ENCODE measurements at regions not wholly inside any gene's neighbourhood (a gene's known extent, or its start where the extent isn't known, plus 50 kb on each side); places are given as distances from the start of the nearest gene placed in this dataset.
"Not testable (repeated sequence)": the region's sequence is repeated elsewhere in the genome, so short reads cannot be mapped to it uniquely, and the experiment has no call there.

GRCh38 chr15:66997212-66997611 lies 68.2 kb upstream of the SMAD3 start (continued):
- no peak for TF ChIP-seq HDGF (IDR thresholded peaks at IDR 0.05)
- TF ChIP-seq, protein P1, sequence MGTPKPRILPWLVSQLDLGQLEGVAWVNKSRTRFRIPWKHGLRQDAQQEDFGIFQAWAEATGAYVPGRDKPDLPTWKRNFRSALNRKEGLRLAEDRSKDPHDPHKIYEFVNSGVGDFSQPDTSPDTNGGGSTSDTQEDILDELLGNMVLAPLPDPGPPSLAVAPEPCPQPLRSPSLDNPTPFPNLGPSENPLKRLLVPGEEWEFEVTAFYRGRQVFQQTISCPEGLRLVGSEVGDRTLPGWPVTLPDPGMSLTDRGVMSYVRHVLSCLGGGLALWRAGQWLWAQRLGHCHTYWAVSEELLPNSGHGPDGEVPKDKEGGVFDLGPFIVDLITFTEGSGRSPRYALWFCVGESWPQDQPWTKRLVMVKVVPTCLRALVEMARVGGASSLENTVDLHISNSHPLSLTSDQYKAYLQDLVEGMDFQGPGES (IDR thresholded peaks at IDR 0.05): no peak
- no peak for TF ChIP-seq SREBF2 (IDR thresholded peaks at IDR 0.05; ENCODE audit: low read length)
- TF ChIP-seq, protein P2, sequence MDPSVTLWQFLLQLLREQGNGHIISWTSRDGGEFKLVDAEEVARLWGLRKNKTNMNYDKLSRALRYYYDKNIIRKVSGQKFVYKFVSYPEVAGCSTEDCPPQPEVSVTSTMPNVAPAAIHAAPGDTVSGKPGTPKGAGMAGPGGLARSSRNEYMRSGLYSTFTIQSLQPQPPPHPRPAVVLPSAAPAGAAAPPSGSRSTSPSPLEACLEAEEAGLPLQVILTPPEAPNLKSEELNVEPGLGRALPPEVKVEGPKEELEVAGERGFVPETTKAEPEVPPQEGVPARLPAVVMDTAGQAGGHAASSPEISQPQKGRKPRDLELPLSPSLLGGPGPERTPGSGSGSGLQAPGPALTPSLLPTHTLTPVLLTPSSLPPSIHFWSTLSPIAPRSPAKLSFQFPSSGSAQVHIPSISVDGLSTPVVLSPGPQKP (IDR thresholded peaks at IDR 0.05; ENCODE audit: low read depth, low read length): no peak
- TF ChIP-seq NRF1 (conservative IDR thresholded peaks at IDR 0.05; ENCODE audit: low read depth, low read length): no peak
- TF ChIP-seq SRF (IDR thresholded peaks at IDR 0.05; ENCODE audit: low read depth in 2 of 2, low read length in 2 of 2): no peak
- no peak for TF ChIP-seq RUNX3 (IDR thresholded peaks at IDR 0.05; ENCODE audit: low read length)

- ATAC-seq; RAD21 ChIA-PET (ENCODE audit: unreplicated experiment); H3K27me3 ChIP-seq (replicated peaks in 1 of 2; ENCODE audit: control insufficient read depth in 2 of 2, insufficient read depth in 2 of 2, low read length in 1 of 2); H3K9ac ChIP-seq (ENCODE audit: control insufficient read depth, insufficient read depth, low read length); in situ Hi-C loops (cut with MboI); H2AFZ ChIP-seq (ENCODE audit: control insufficient read depth, low read depth, low read length); H3K36me3 ChIP-seq (ENCODE audit: control insufficient read depth in 2 of 2, insufficient read depth in 2 of 2, low read length in 1 of 2); intact Hi-C loops (cut with micrococcal nuclease; ENCODE audit: unreplicated experiment); DNase-seq (ENCODE audit: low read depth, low spot score); H3K9me3 ChIP-seq (replicated peaks; ENCODE audit: control insufficient read depth, insufficient read depth, low read length); H3K27ac ChIP-seq (ENCODE audit: control insufficient read depth, insufficient read depth); H3K79me2 ChIP-seq (ENCODE audit: control insufficient read depth, insufficient read depth, low read length); H3K4me3 ChIP-seq; H4K20me1 ChIP-seq (ENCODE audit: control insufficient read depth, insufficient read depth); H3K4me2 ChIP-seq (ENCODE audit: control insufficient read depth, insufficient read depth); FAIRE-seq; POLR2A ChIA-PET; BruUV-seq (replicated peaks); CTCF ChIA-PET; H3K4me1 ChIP-seq (ENCODE audit: control insufficient read depth, insufficient read depth, low read length); SMC1A ChIA-PET (ENCODE audit: uncharacterized antibody, unreplicated experiment): not testable (repeated sequence)
- 96% methylated on average over 1 of the region's 1 CpG for WGBS (ENCODE audit: insufficient coverage, insufficient replicate concordance, low lambda C conversion rate, missing lambda C conversion rate)
Observed at GRCh38 chr15:66998234-66998633, 67.2 kb upstream of the SMAD3 start.
